A549 (cell line): ENCODE measurements at regions not wholly inside any gene's neighbourhood (a gene's known extent, or its start where the extent isn't known, plus 50 kb on each side); places are given as distances from the start of the nearest gene placed in this dataset.

Experiments used
- ATAC-seq, 2 experiments: fragments of 200-7000 bp in 1 of 2; fragments of >200 bp in 1 of 2; cut with Nextera tagmentation in 1 of 2; cut with Tn5 transposase in 1 of 2; 3 replicates each; pipeline versions ENCODE4 v1.8.0 to v1.9.1; 2018 to 2020; ENCODE audit warnings: mild to moderate bottlenecking in 1 of 2, moderate library complexity in 1 of 2
- CTCF ChIA-PET: fragments of 300-600 bp; sonication (Branson Sonifier 250); formaldehyde crosslinking; extraction: SDS; loops from one replicate; lab custom pipeline; 2021; ENCODE audit warnings: antibody characterized with exemption, inconsistent platforms; lab: Yijun Ruan, JAX
- POLR2A ChIA-PET: fragments of 350-600 bp; formaldehyde crosslinking; extraction: SDS; loops from one replicate; lab custom pipeline; 2021; ENCODE audit warnings: antibody characterized with exemption, inconsistent platforms; lab: Yijun Ruan, JAX
- DNase-seq, 2 experiments: peaks; one replicate each; pipeline versions ENCODE4 v3.0.0 to v3.0.0-alpha.2; 2011 to 2016; ENCODE audit warnings: low read depth in 1 of 2, low spot score in 1 of 2
- FAIRE-seq: peaks from 2 replicates; lab custom pipeline; 2011; peaks lifted over from hg19 to GRCh38; lab: Jason Lieb, UNC
- H3K27ac ChIP-seq, 2 experiments: fragments of >200 bp; sonication (Bioruptor Twin); formaldehyde crosslinking; 3 replicates each; pipeline ENCODE4 v1.5.1; 2016 to 2017
- H3K4me1 ChIP-seq: fragments of >200 bp; sonication (Bioruptor Twin); formaldehyde crosslinking; 3 replicates; pipeline ENCODE4 v1.6.1; 2016
- H3K4me2 ChIP-seq: fragments of >200 bp; sonication (Bioruptor Twin); formaldehyde crosslinking; 3 replicates; pipeline ENCODE4 v1.6.1; 2016
- H3K4me3 ChIP-seq: fragments of >200 bp; sonication (Bioruptor Twin); formaldehyde crosslinking; 3 replicates; pipeline ENCODE4 v1.5.1; 2016
- H3K9me3 ChIP-seq: fragments of >200 bp; sonication (Bioruptor Twin); formaldehyde crosslinking; 3 replicates; pipeline ENCODE4 v1.6.1; 2016
- ATOH8 ChIP-seq: fragments of 250-450 bp; sonication (Bioruptor Pico); IDR thresholded peaks from 2 replicates; pipeline ENCODE4 v1.5.0; 2020; ENCODE audit warnings: low read depth, mild to moderate bottlenecking, moderate library complexity
- EHF ChIP-seq: fragments of 250-450 bp; sonication (Bioruptor Pico); IDR thresholded peaks from 2 replicates; pipeline ENCODE4 v1.5.0; 2020; ENCODE audit warnings: mild to moderate bottlenecking
- EHMT2 ChIP-seq: fragments of 200-600 bp; sonication (generic); IDR thresholded peaks from 2 replicates; pipeline ENCODE4 v1.6.1; 2016; ENCODE audit warnings: antibody characterized with exemption, low read depth, mild to moderate bottlenecking, moderate library complexity
- HDAC2 ChIP-seq: fragments of 200-600 bp; sonication (generic); IDR thresholded peaks from 2 replicates; pipeline ENCODE4 v1.6.1; 2016
- HOXA7 ChIP-seq: fragments of 250-450 bp; sonication (Bioruptor Pico); IDR thresholded peaks from 2 replicates; pipeline ENCODE4 v1.5.0; 2020; ENCODE audit warnings: mild to moderate bottlenecking, moderate library complexity
- HOXB5 ChIP-seq: fragments of 250-450 bp; sonication (Bioruptor Pico); IDR thresholded peaks from 2 replicates; pipeline ENCODE4 v1.5.0; 2020; ENCODE audit warnings: mild to moderate bottlenecking, moderate library complexity
- MAFK ChIP-seq: fragments of 450-650 bp; IDR thresholded peaks from 2 replicates; pipeline ENCODE4 v1.6.1; 2014; ENCODE audit not compliant: partially characterized antibody
- MYC ChIP-seq: IDR thresholded peaks from 2 replicates; pipeline ENCODE4 v1.6.1; 2012; ENCODE audit warnings: mild to moderate bottlenecking, inconsistent platforms, low read length, improper control_type of control experiment, borderline replicate concordance
- NPAS2 ChIP-seq: fragments of 250-450 bp; sonication (Bioruptor Pico); IDR thresholded peaks from 2 replicates; pipeline ENCODE4 v1.8.0; 2022; ENCODE audit warnings: mild to moderate bottlenecking, moderate library complexity, borderline replicate concordance
- PHF8 ChIP-seq: fragments of 200-600 bp; sonication (generic); IDR thresholded peaks from 2 replicates; pipeline ENCODE4 v1.6.1; 2016; ENCODE audit warnings: low read depth, mild to moderate bottlenecking, antibody characterized with exemption, moderate library complexity, borderline replicate concordance
- POLR2A ChIP-seq: IDR thresholded peaks from 2 replicates; pipeline ENCODE4 v1.6.1; 2012; ENCODE audit warnings: mild to moderate bottlenecking, low read length
- POLR2AphosphoS2 ChIP-seq: conservative IDR thresholded peaks from 2 replicates; pipeline ENCODE4 v1.6.1; 2012; ENCODE audit warnings: low read length, improper control_type of control experiment, inconsistent platforms
- RNF2 ChIP-seq: fragments of 200-600 bp; sonication (generic); IDR thresholded peaks from 2 replicates; pipeline ENCODE4 v1.6.1; 2016; ENCODE audit warnings: low read depth, mild to moderate bottlenecking, antibody characterized with exemption, moderate library complexity, borderline replicate concordance
- SREBF2 ChIP-seq: fragments of 450-650 bp; IDR thresholded peaks from 2 replicates; pipeline ENCODE4 v1.6.1; 2014; ENCODE audit warnings: mild to moderate bottlenecking, moderate library complexity
- ZFP36 ChIP-seq: fragments of 450-650 bp; IDR thresholded peaks from 2 replicates; pipeline ENCODE4 v1.6.1; 2014; ENCODE audit warnings: borderline replicate concordance; ENCODE audit not compliant: partially characterized antibody
- ZSCAN20 ChIP-seq: fragments of 250-450 bp; sonication (Bioruptor Pico); IDR thresholded peaks from 2 replicates; pipeline ENCODE4 v1.8.0; 2022; ENCODE audit warnings: mild to moderate bottlenecking, moderate library complexity
- WGBS: methylation state at CpG from one replicate; pipeline ENCODE4 v1.1.6; 2017; ENCODE audit errors: missing lambda C conversion rate; 5-methylcytosine and 5-hydroxymethylcytosine counted together
- TF ChIP-seq, protein P1 (sequence below): fragments of >200 bp; sonication (Bioruptor Twin); formaldehyde crosslinking; IDR thresholded peaks from 3 replicates; pipeline ENCODE4 v1.5.1; 2016
- TF ChIP-seq, protein P2 (sequence below): fragments of 200-600 bp; sonication (generic); IDR thresholded peaks from 2 replicates; pipeline ENCODE4 v1.6.1; 2016; ENCODE audit warnings: antibody characterized with exemption, mild to moderate bottlenecking, moderate library complexity
- TF ChIP-seq, protein P3 (sequence below): fragments of 450-650 bp; IDR thresholded peaks from 2 replicates; pipeline ENCODE4 v1.6.1; 2014; ENCODE audit warnings: antibody characterized with exemption
- TF ChIP-seq, protein P4 (sequence below): IDR thresholded peaks from 2 replicates; pipeline ENCODE4 v1.6.1; 2012
- TF ChIP-seq, protein P5 (sequence below): fragments of 150-350 bp; IDR thresholded peaks from 2 replicates; pipeline ENCODE4 v1.6.1; 2014; ENCODE audit warnings: low read depth, mild to moderate bottlenecking, low read length

GRCh38 chr2:2705871-2706270, 374.8 kb upstream of the MYT1L start:
- Histone ChIP-seq H3K4me3 (no peak overlapping the region), H3K9me3 (no peaks in the 10 kb centered on the region), H3K4me1 (no peaks in the 10 kb centered on the region), H3K27ac (no peak overlapping the region), H3K4me2 (no peak overlapping the region)
- no peak for DNase-seq
- 31% methylated on average over 10 of the region's 10 CpGs for WGBS
- CTCF ChIA-PET: interaction anchor here (0.6 kb wide), 1 partner anchor 67 kb away, joined by 3 read pairs; no protein-coding TSS in a partner anchor
- TF ChIP-seq ZFP36 (no peak), POLR2A (no peak), ATOH8 (CRISPR knock-in tag) (no peak), NPAS2 (CRISPR knock-in tag) (no peak), MAFK (no peak), SREBF2 (no peak), HOXB5 (CRISPR knock-in tag) (no peak), PHF8 (no peak), POLR2AphosphoS2 (no peak), ZSCAN20 (CRISPR knock-in tag) (no peak), EHF (no peak), MYC (no peak), HDAC2 (no peak), HOXA7 (no peak), RNF2 (no peak)
- TF ChIP-seq, protein P1, sequence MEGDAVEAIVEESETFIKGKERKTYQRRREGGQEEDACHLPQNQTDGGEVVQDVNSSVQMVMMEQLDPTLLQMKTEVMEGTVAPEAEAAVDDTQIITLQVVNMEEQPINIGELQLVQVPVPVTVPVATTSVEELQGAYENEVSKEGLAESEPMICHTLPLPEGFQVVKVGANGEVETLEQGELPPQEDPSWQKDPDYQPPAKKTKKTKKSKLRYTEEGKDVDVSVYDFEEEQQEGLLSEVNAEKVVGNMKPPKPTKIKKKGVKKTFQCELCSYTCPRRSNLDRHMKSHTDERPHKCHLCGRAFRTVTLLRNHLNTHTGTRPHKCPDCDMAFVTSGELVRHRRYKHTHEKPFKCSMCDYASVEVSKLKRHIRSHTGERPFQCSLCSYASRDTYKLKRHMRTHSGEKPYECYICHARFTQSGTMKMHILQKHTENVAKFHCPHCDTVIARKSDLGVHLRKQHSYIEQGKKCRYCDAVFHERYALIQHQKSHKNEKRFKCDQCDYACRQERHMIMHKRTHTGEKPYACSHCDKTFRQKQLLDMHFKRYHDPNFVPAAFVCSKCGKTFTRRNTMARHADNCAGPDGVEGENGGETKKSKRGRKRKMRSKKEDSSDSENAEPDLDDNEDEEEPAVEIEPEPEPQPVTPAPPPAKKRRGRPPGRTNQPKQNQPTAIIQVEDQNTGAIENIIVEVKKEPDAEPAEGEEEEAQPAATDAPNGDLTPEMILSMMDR: no peak
- TF ChIP-seq, protein P2, sequence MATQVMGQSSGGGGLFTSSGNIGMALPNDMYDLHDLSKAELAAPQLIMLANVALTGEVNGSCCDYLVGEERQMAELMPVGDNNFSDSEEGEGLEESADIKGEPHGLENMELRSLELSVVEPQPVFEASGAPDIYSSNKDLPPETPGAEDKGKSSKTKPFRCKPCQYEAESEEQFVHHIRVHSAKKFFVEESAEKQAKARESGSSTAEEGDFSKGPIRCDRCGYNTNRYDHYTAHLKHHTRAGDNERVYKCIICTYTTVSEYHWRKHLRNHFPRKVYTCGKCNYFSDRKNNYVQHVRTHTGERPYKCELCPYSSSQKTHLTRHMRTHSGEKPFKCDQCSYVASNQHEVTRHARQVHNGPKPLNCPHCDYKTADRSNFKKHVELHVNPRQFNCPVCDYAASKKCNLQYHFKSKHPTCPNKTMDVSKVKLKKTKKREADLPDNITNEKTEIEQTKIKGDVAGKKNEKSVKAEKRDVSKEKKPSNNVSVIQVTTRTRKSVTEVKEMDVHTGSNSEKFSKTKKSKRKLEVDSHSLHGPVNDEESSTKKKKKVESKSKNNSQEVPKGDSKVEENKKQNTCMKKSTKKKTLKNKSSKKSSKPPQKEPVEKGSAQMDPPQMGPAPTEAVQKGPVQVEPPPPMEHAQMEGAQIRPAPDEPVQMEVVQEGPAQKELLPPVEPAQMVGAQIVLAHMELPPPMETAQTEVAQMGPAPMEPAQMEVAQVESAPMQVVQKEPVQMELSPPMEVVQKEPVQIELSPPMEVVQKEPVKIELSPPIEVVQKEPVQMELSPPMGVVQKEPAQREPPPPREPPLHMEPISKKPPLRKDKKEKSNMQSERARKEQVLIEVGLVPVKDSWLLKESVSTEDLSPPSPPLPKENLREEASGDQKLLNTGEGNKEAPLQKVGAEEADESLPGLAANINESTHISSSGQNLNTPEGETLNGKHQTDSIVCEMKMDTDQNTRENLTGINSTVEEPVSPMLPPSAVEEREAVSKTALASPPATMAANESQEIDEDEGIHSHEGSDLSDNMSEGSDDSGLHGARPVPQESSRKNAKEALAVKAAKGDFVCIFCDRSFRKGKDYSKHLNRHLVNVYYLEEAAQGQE: no peak
- TF ChIP-seq, protein P3, sequence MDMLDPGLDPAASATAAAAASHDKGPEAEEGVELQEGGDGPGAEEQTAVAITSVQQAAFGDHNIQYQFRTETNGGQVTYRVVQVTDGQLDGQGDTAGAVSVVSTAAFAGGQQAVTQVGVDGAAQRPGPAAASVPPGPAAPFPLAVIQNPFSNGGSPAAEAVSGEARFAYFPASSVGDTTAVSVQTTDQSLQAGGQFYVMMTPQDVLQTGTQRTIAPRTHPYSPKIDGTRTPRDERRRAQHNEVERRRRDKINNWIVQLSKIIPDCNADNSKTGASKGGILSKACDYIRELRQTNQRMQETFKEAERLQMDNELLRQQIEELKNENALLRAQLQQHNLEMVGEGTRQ: no peak
- TF ChIP-seq, protein P4, sequence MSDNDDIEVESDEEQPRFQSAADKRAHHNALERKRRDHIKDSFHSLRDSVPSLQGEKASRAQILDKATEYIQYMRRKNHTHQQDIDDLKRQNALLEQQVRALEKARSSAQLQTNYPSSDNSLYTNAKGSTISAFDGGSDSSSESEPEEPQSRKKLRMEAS: no peak
- TF ChIP-seq, all 56 proteins: peak for 0
- POLR2A ChIA-PET: no interaction called here
- no peak for ATAC-seq
- FAIRE-seq: no peak

- Histone ChIP-seq H3K4me2 (no peak overlapping the region), H3K4me1 (no peaks in the 10 kb centered on the region), H3K4me3 (no peak overlapping the region), H3K9me3 (no peaks in the 10 kb centered on the region), H3K27ac (no peak overlapping the region)
- DNase-seq (no peak), FAIRE-seq (no peak), ATAC-seq (no peak)
- no peak for TF ChIP-seq HDAC2
- no peak for TF ChIP-seq EHMT2
- TF ChIP-seq, protein P5, sequence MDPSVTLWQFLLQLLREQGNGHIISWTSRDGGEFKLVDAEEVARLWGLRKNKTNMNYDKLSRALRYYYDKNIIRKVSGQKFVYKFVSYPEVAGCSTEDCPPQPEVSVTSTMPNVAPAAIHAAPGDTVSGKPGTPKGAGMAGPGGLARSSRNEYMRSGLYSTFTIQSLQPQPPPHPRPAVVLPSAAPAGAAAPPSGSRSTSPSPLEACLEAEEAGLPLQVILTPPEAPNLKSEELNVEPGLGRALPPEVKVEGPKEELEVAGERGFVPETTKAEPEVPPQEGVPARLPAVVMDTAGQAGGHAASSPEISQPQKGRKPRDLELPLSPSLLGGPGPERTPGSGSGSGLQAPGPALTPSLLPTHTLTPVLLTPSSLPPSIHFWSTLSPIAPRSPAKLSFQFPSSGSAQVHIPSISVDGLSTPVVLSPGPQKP: no peak
- WGBS: 35% methylated on average over 12 of the region's 13 CpGs
- POLR2A ChIA-PET: no interaction called here
- CTCF ChIA-PET: no interaction called here
Measured at GRCh38 chr2:2704428-2705090, 373.5 kb upstream of the MYT1L start.
